GM23248 (cell line): ENCODE measurements at regions not wholly inside any gene's neighbourhood (a gene's known extent, or its start where the extent isn't known, plus 50 kb on each side); places are given as distances from the start of the nearest gene placed in this dataset.

ENCODE experiments used
- EZH2 ChIP-seq: fragments of 200-600 bp; sonication (generic); IDR thresholded peaks from 2 replicates; pipeline ENCODE4 v1.6.1; 2018; ENCODE audit warnings: antibody characterized with exemption, mild to moderate bottlenecking; ENCODE audit not compliant: insufficient read depth, poor library complexity, severe bottlenecking
- EZH2phosphoT487 ChIP-seq: fragments of 200-600 bp; sonication (generic); IDR thresholded peaks from 2 replicates; pipeline ENCODE4 v1.6.1; 2018; ENCODE audit warnings: antibody characterized with exemption, moderate library complexity, mild to moderate bottlenecking, low read depth; ENCODE audit not compliant: insufficient read depth

DNA sequence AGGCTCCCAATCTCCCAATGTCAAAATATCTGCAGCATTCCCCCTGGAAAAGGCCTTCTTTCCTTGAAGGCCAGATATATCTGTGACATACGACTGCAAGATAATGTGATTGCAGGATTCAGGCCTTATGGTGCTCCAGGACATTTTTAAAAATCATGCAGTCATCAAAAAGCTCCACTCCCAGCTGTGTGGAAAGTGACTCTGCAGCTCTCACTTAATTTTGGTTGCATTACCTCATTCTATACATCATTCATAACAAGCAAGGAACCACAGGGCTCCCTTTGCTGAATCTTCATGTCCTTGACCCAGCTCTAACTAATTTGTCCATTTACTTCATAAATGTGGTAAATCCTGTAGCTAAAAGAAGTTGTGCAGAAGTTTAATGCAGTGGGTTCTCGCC lies 386.2 kb upstream of the SLC30A5 start:
- TF ChIP-seq EZH2: no peak
- TF ChIP-seq EZH2phosphoT487: no peak
